Left renal pelvis (tissue), 4 donors: ENCODE measurements at regions not wholly inside any gene's neighbourhood (a gene's known extent, or its start where the extent isn't known, plus 50 kb on each side); places are given as distances from the start of the nearest gene placed in this dataset.

Experiments used
- DNase-seq, 4 donors: peaks; one replicate each; pipeline ENCODE4 v3.0.0-alpha.2; 2013; ENCODE audit warnings: low read depth in 4 of 4, low spot score in 3 of 4

- no peak for DNase-seq
Measured at GRCh38 chr15:95822961-95823360, 507.5 kb upstream of the NR2F2 start.

DNA sequence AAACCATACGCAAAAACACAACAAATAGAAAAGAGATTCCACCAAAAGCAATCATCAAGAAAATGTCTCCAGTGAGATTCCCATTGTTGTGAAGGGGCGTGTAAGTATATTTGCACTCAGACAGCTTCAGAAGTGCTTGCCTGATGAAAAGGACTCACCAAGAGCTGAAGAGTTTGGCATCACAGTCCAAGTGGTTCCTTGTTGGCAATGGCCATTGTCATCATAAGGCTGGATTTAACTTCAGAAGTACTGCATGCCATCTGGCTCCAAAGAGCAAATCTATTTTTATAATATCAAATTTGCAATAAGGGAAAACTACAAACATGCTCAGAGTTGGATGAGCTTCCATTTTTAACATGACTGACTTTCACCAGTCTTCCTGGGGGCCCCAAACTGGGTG, 505.3 kb upstream of the NR2F2 start:
- DNase-seq, result no peak

DNA sequence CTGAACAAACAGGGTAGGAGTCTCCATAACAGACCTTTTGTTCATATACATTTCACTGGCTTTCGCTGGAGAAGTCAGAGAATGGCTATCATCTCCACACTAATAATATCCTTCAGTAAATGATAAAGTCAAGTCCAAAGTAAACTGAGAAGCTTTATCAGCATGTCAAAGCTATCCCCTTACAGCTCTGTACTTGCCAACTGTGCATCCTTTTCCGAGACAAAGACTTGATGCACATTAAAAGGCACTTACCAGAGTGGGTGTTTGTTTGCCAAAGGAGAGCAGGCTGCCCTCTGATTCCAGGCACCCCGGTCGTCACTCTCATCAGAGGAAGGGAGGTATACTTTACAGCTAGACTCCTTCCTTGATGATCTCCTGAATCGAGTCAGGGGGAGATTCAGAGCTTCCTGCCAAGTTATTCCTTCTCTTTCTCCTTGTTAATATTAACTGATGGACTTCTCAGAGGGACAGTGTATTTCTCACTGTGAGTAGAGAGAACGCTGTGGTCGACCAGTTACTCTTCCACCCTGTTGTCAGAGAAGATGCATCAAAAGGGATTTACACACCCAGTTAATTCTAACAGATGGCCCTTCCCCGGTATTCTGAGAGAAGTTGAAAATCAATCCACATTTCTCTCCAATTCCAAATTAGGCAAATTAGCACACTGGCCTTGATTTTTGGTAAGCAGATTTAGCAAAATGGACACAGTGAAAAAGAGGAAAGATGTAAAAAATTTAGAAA, 504.7 kb upstream of the NR2F2 start:
- DNase-seq, result no peak

- no peak for DNase-seq
Measured at GRCh38 chr15:95826412-95827195, 503.9 kb upstream of the NR2F2 start.

- no peak for DNase-seq
Measured at GRCh38 chr15:95829062-95829461, 501.4 kb upstream of the NR2F2 start.

- DNase-seq, result no peak
Measured at GRCh38 chr15:95830281-95830680, 500.2 kb upstream of the NR2F2 start.

GRCh38 chr15:95832668-95833067, 497.8 kb upstream of the NR2F2 start:
- no peak for DNase-seq

DNA sequence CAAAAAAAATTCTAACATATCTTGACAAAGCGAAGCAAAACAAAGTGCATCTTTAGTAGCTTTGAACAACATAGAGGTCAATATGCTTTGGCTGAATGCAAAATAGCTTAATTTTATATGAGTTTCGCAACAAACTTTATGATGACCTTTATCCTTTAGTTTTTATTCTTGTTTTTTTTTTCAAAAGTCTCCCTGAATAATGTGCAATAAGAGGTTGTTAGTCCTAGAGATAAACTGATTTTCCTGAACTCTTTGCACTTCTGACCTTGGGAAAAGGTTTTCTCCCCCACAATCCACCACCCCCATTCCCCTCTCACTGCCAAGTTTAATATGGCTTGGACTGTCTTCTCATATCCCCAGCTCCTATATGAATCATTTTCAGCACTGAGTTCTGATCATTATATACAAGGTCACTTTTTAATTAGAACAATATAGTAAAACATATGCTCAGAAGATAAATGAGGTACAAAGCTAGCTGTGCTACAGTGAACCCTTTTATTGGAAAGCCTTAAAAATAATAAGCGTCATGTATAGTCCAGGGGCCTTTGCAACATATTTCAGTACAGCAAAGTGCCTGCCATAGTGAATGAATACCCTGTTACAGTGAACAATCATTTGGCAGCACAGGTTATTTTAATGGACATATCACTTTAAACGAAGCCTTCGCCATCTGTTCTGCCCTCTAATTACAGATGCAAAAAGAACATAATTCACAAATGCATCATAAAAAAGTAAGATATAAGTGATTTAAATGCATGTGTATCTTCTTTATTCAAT, 496.3 kb upstream of the NR2F2 start:
- no peak for DNase-seq

- no peak for DNase-seq
Measured at GRCh38 chr15:95836536-95836935, 494.0 kb upstream of the NR2F2 start.

DNA sequence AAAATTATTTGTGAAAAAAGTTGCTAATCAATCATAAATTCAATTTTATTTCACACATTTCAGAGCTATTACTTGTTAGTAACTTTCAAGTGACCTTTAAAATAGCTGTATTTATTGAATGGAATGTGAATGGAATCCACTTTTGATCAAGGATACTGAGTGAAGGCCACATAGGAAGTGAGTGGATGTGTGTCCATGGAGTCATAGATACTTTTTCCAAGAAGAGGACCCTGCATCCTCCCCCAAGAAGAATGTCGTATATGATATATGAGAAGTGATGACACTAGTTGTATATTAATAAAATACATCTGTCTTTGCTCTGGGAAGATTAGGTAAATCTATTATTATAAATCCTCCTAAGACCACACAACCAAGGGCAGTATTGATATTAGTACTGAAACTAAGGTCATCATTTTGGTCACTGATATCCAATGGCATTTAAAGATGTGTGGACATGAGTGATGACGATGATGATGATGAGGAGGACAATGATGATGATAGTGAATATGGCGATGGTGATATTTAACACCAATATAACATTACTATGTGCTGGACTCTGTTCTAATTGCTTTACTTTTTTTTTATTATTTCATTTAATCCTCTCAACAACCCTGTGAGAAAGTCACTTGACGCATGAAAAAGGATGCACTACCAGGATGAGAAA, 493.0 kb upstream of the NR2F2 start:
- DNase-seq, result no peak

- DNase-seq, result no peak
Measured at GRCh38 chr15:95839367-95839782, 491.1 kb upstream of the NR2F2 start.

- DNase-seq, result no peak
Measured at GRCh38 chr15:95840004-95840403, 490.5 kb upstream of the NR2F2 start.

DNA sequence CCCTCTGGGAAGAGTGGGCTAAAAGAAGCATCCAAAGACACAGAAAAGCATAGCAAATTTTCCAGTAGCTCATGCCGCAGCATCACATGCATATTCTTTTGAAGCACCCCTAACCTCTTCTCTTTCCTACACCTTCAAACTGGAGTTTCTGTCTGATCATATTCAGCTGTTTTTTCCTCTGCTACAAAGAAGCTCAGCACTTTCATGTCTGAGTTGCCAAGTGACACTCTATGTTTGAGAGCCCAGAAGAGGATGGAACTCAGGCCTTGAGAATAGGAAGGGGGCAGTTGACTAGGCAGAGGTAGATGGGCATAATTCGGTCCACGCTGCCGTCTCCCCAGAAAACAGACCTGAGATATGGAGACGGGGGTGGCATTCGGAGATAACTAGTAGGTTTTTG, 489.6 kb upstream of the NR2F2 start:
- no peak for DNase-seq

DNA sequence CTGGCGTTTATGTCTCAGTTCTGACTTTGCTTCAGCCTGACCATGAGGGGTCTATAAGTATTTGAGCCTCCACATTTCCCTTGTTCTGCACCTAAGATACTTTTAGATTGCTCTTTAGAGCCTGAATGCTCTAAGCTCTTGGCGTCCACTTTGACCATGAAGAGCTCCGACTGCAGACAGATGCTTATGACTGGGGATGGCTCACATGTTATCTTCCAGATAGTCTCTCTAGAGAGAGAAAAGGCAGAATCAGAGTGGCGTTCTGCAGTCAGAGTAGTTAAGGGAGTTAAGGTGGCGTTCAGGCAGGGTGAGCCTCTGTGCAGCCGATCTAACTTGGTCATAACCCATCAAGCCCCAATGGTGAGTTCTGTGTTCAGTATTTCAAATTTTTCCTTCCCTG, 487.9 kb upstream of the NR2F2 start:
- no peak for DNase-seq

DNA sequence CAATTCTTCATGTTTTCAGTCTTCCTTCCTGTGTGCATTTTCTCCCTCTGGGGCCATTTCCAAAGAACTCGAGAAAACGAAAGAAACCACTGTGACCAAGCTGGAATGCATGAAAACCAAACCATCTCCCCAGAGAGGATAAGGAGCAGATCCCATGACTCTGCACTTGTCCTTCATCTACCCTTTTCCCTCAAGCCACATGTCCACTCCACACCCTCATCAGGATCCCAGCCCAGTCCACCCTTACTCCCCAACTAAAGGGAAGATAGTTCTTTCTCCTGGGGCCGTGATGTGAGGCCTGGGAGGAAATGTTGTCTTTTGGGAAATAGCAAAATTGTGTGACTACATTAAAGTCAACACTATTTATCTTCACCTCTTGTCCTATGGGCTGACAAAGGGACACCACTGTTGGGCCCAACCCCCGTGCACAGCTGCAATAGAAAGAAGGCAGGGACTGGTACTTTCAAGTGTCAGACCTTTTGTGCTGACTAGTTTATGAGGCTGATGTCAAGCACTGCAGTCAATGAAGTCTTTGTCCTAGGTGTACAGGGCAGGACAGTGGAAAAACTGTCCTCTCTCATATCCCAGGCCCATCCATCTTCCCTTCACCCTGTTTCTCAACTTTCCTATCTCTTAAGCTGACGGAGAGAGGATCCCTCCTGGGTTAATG, 487.1 kb upstream of the NR2F2 start:
- DNase-seq, result no peak

DNA sequence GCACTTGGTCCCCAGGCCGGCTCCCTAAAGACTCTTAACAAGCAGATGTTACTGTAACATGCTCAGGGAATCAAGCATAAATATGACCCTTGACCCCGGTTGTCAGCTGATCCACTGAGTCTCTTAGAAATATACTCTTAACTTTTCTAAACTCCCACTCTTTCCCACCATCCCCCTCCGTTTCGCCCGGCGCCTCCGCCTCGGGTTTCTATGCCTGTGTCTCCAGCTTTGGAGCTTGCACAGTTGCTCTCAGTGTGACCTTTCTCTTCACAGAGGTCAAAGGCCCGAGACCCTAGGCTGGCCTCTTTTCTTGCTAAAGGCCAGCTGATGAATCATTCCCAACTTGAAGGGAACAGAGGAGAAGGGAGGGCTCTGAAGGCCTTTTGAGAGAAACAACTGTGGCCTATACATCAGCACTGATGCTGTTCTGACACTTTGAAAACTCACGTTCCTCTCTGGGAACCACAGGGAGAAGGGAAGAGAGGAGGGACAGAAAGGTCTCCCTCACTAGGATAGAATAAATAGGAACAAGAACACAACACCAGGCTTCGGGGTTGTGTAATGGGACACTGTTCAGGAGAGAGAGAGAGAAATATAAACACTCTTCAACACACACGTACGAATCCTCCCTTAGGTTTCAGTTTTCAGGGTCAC, 484.5 kb upstream of the NR2F2 start:
- DNase-seq, result peak; percentile 69 to 80 (median 74)

DNA sequence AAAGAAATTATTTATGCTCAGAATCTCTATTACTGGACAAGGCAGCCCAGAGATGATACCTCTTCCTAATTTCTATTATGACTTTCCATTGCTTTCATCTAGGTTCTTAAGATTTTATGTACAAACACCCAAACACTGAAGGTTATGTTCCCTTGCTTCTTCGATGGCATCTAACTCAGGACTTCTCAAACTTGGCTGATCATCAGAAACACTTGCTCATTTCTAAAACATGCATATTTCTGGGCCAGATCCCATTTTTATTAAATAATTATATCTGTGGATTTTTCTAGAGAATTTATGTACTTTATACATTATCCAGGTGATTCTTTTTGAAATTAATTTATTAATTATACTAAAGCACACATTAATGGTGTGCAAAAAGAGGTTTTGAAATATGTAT, 482.4 kb upstream of the NR2F2 start:
- no peak for DNase-seq

DNA sequence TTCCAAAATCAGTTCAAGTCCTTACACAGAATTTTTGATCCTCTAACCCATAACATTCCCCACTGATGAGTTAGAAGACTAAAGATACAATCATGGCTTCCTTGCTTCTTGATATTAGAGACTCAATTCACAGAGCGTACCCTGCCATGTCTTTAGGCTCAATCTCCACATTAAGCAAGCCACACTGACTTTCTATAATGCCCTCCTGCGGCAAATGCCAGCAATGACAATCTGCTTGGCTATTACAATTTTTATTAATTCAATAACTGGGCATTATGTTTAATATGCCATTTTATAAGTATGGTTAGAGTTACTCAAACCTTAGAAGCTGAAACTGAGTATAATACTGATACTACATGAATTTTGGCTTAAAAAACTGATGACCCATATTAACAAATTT, 479.7 kb upstream of the NR2F2 start:
- no peak for DNase-seq

- no peak for DNase-seq
Measured at GRCh38 chr15:95853350-95853749, 477.1 kb upstream of the NR2F2 start.
